Caco-2 (cell line): ENCODE measurements at regions not wholly inside any gene's neighbourhood (a gene's known extent, or its start where the extent isn't known, plus 50 kb on each side); places are given as distances from the start of the nearest gene placed in this dataset.

Experiments used
- BruUV-seq: library from RNA; stranded (reverse); fragments of 400-500 nt; replicated peaks from 2 replicates; lab custom pipeline; 2021; lab: Mats Ljungman, UMichigan
- CTCF ChIA-PET: fragments of 300-600 bp; sonication (Branson Sonifier 250); formaldehyde crosslinking; loops from one replicate; lab custom pipeline; 2022; ENCODE audit warnings: antibody characterized with exemption; lab: Charles Lee
- POLR2A ChIA-PET: fragments of 300-600 bp; sonication (Branson Sonifier 250); formaldehyde crosslinking; loops from one replicate; lab custom pipeline; 2022; ENCODE audit warnings: antibody characterized with exemption; lab: Charles Lee
- DNase-seq, 2 experiments: peaks; one replicate each; pipeline versions ENCODE4 v3.0.0 to v3.0.0-alpha.2; 2020 to 2022
- H3K27me3 ChIP-seq: replicated peaks from 2 replicates; pipeline ENCODE4 v1.6.0; 2011; ENCODE audit warnings: low read length; ENCODE audit not compliant: control insufficient read depth, insufficient read depth
- H3K36me3 ChIP-seq: 2 replicates; pipeline ENCODE4 v1.5.1; 2011; ENCODE audit warnings: low read length; ENCODE audit not compliant: control insufficient read depth, insufficient read depth
- H3K4me1 ChIP-seq: fragments of 250-450 bp; sonication (Bioruptor Pico); 2 replicates; pipeline ENCODE4 v1.5.1; 2020; ENCODE audit warnings: mild to moderate bottlenecking
- H3K4me3 ChIP-seq: 2 replicates; pipeline ENCODE4 v1.5.1; 2011; ENCODE audit warnings: low read depth, mild to moderate bottlenecking, control low read depth, low read length
- H3K9me3 ChIP-seq: fragments of 250-450 bp; sonication (Bioruptor Pico); 2 replicates; pipeline ENCODE4 v1.5.1; 2020; ENCODE audit warnings: mild to moderate bottlenecking, moderate library complexity
- H3K27ac Mint-ChIP-seq: one replicate; pipeline ENCODE4 v1.8.0; 2022; ENCODE audit warnings: mixed read lengths; ENCODE audit not compliant: unreplicated experiment
- H3K27me3 Mint-ChIP-seq: one replicate; pipeline ENCODE4 v1.8.0; 2022; ENCODE audit warnings: mixed read lengths; ENCODE audit not compliant: insufficient read depth, unreplicated experiment
- H3K36me3 Mint-ChIP-seq: one replicate; pipeline ENCODE4 v1.8.0; 2022; ENCODE audit warnings: mild to moderate bottlenecking, mixed read lengths; ENCODE audit not compliant: insufficient read depth, unreplicated experiment
- H3K4me1 Mint-ChIP-seq: one replicate; pipeline ENCODE4 v1.8.0; 2022; ENCODE audit warnings: low read depth, mixed read lengths; ENCODE audit not compliant: unreplicated experiment
- H3K4me3 Mint-ChIP-seq: one replicate; pipeline ENCODE4 v1.8.0; 2022; ENCODE audit warnings: mild to moderate bottlenecking, moderate library complexity, mixed read lengths; ENCODE audit not compliant: unreplicated experiment
- H3K9me3 Mint-ChIP-seq: one replicate; pipeline ENCODE4 v1.8.0; 2022; ENCODE audit warnings: mixed read lengths; ENCODE audit not compliant: unreplicated experiment
- intact Hi-C: fragments of 100-400 bp; cut with micrococcal nuclease; formaldehyde crosslinking; loops from one replicate; pipeline ENCODE4 v1.10.0; 2022; ENCODE audit not compliant: unreplicated experiment
- TF ChIP-seq, protein P1 (sequence below), 2 experiments: fragments of 200-600 bp in 1 of 2; IDR thresholded peaks; 1 replicate in 1 of 2; 2 replicates in 1 of 2; pipeline versions ENCODE4 v1.5.1 to v1.8.0; 2011 to 2022; ENCODE audit warnings: antibody characterized with exemption in 1 of 2, control low read depth in 1 of 2, inconsistent platforms in 1 of 2, low read depth in 1 of 2, low read length in 1 of 2, mild to moderate bottlenecking in 1 of 2, moderate library complexity in 1 of 2; ENCODE audit not compliant: insufficient read depth in 1 of 2, severe bottlenecking in 1 of 2, unreplicated experiment in 1 of 2

DNA sequence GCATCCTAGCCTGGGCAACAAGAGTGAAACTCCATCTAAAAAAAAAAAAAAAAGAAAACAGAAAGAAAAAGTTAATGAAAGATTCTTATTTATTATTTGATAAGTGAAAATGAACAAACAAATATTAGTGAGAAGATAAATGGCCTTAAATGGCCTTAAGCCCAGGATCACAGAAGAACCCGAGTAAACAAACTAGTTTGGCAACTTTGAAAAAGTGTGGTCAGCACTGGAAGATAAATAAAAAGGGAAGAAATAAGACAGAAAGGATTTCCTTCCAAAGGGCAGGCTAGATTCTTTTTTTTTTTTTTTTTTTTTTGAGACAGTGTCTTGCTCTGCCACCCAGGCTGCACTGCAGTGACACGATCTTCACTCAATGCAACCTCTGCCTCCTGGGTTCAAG, 692.4 kb downstream of the CPS1 start:
- intact Hi-C loops: loop anchor here (2.0 kb wide), 1 partner anchor 32 kb away; no protein-coding TSS in a partner anchor
- H3K27ac Mint-ChIP-seq: no peak overlapping the region
- H3K4me3 Mint-ChIP-seq: no peak overlapping the region
- BruUV-seq: no TSS peak
- H3K27me3 Mint-ChIP-seq: no peaks in the 10 kb centered on the region
- H3K9me3 ChIP-seq: no peaks in the 10 kb centered on the region; the same call in 1 of the 2 replicates
- no peak overlapping the region for H3K4me3 ChIP-seq
- POLR2A ChIA-PET: no interaction called here
- H3K27me3 ChIP-seq: no peaks in the 10 kb centered on the region
- TF ChIP-seq, protein P1, sequence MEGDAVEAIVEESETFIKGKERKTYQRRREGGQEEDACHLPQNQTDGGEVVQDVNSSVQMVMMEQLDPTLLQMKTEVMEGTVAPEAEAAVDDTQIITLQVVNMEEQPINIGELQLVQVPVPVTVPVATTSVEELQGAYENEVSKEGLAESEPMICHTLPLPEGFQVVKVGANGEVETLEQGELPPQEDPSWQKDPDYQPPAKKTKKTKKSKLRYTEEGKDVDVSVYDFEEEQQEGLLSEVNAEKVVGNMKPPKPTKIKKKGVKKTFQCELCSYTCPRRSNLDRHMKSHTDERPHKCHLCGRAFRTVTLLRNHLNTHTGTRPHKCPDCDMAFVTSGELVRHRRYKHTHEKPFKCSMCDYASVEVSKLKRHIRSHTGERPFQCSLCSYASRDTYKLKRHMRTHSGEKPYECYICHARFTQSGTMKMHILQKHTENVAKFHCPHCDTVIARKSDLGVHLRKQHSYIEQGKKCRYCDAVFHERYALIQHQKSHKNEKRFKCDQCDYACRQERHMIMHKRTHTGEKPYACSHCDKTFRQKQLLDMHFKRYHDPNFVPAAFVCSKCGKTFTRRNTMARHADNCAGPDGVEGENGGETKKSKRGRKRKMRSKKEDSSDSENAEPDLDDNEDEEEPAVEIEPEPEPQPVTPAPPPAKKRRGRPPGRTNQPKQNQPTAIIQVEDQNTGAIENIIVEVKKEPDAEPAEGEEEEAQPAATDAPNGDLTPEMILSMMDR (IDR thresholded peaks at IDR 0.05; ENCODE audit: insufficient read depth in 1 of 2, low read depth in 1 of 2, low read length in 1 of 2, severe bottlenecking in 1 of 2, unreplicated experiment in 1 of 2): no peak
- CTCF ChIA-PET: no interaction called here
- peaks cover 8% of the 10 kb centered on the region for H3K4me1 Mint-ChIP-seq
- peaks cover 23% of the 10 kb centered on the region for H3K4me1 ChIP-seq
- H3K36me3 ChIP-seq: no peaks in the 10 kb centered on the region
- H3K36me3 Mint-ChIP-seq: no peaks in the 10 kb centered on the region
- H3K9me3 Mint-ChIP-seq: no peaks in the 10 kb centered on the region
- DNase-seq: peak in 1 of 2 experiments; percentile 13

DNA sequence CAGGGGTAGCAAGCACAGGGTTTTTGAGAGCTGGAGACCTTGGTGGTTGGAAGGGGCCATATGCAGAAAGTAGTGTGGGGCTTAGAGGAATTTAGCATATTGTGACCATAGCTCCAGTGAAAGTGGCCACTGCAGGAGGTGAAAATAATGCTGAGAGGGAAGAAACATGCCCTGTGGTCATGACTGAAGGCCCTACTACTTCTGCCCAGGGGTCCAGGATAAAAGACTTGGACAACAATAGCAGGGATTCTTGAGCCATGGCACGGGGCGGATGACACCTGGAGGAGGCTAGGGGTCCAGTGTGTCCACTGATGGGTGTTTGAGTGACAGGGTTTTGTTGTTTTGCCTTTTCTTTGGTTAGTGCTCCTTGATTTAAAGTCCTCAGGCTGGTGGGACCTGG, 694.6 kb downstream of the CPS1 start:
- no TSS peak for BruUV-seq
- H3K4me1 Mint-ChIP-seq: peaks cover 8% of the 10 kb centered on the region
- H3K4me3 Mint-ChIP-seq: no peak overlapping the region
- H3K9me3 Mint-ChIP-seq: no peaks in the 10 kb centered on the region
- H3K27ac Mint-ChIP-seq: no peak overlapping the region
- DNase-seq: no peak
- TF ChIP-seq, protein P1 (IDR thresholded peaks at IDR 0.05; ENCODE audit: insufficient read depth in 1 of 2, low read depth in 1 of 2, low read length in 1 of 2, severe bottlenecking in 1 of 2, unreplicated experiment in 1 of 2): no peak
- no peaks in the 10 kb centered on the region; the same call in 1 of the 2 replicates for H3K9me3 ChIP-seq
- peaks cover 23% of the 10 kb centered on the region for H3K4me1 ChIP-seq
- no peaks in the 10 kb centered on the region for H3K27me3 Mint-ChIP-seq
- POLR2A ChIA-PET: no interaction called here
- intact Hi-C loops: no loop called here
- H3K36me3 ChIP-seq: no peaks in the 10 kb centered on the region
- no peaks in the 10 kb centered on the region for H3K36me3 Mint-ChIP-seq
- CTCF ChIA-PET: no interaction called here
- no peaks in the 10 kb centered on the region for H3K27me3 ChIP-seq
- no peak overlapping the region for H3K4me3 ChIP-seq

DNA sequence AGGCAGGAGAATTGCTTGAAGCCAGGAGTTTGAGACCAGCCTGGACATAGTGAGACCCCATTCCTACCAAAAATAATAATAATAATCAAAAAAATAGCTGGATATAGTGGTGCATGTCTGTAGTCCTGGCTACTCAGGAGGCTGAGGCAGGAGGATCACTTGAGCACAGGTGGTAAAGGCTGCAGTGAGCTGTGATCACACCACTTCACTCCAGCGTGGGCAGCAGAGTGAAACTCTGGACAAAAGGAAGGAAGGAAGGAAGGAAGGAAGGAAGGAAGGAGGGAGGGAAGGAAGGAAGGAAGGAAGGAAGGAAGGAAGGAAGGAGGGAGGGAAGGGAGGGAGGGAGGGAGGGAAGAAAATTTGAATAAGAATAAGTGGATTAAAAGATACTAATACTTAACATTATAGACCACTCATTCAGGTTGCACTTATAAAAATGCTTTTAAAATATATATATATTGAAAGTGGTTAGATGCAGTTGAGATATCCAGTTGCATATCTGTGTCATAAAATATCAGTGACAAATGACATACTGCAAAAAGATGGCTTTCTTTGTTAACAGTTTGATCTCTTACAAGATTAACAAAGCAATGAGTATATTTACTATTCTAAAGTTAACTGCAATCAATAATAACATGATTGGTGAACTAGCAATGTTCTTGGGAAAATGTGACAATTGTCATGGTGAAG, 702.4 kb downstream of the CPS1 start:
- Histone ChIP-seq H3K4me3 (no peak overlapping the region), H3K36me3 (no peaks in the 10 kb centered on the region), H3K27me3 (no peaks in the 10 kb centered on the region), H3K4me1 (no peaks in the 10 kb centered on the region), H3K9me3 (no peaks in the 10 kb centered on the region)
- H3K27me3 Mint-ChIP-seq: no peaks in the 10 kb centered on the region
- TF ChIP-seq, protein P1 (IDR thresholded peaks at IDR 0.05; ENCODE audit: insufficient read depth in 1 of 2, low read depth in 1 of 2, low read length in 1 of 2, severe bottlenecking in 1 of 2, unreplicated experiment in 1 of 2): no peak
- ChIA-PET CTCF (no interaction called here), POLR2A (no interaction called here)
- peaks cover 19% of the 10 kb centered on the region for H3K9me3 Mint-ChIP-seq
- intact Hi-C loops: no loop called here
- H3K4me3 Mint-ChIP-seq: no peak overlapping the region
- H3K4me1 Mint-ChIP-seq: no peaks in the 10 kb centered on the region
- no peak for DNase-seq
- H3K27ac Mint-ChIP-seq: no peak overlapping the region
- no TSS peak for BruUV-seq
- H3K36me3 Mint-ChIP-seq: no peaks in the 10 kb centered on the region
